Stomach (tissue), 8 donors: ENCODE measurements at regions not wholly inside any gene's neighbourhood (a gene's known extent, or its start where the extent isn't known, plus 50 kb on each side); places are given as distances from the start of the nearest gene placed in this dataset.

Source experiments
- DNase-seq, 2 donors: peaks; one replicate each; pipeline versions ENCODE4 v3.0.0 to v3.0.0-alpha.2; 2013 to 2019
- H3K27ac ChIP-seq, 5 donors: fragments of 200-600 bp in 4 of 5; sonication (generic) in 4 of 5; one replicate each; pipeline ENCODE4 v1.5.1; 2013 to 2019; ENCODE audit warnings: mild to moderate bottlenecking in 1 of 5, moderate library complexity in 1 of 5
- H3K27me3 ChIP-seq, 3 donors: fragments of 200-600 bp; sonication (generic); one replicate each; pipeline ENCODE4 v1.5.1; 2017 to 2019; ENCODE audit warnings: mixed run types in 1 of 3
- H3K36me3 ChIP-seq, 4 donors: fragments of 200-600 bp; sonication (generic); 1 replicate in 3 of 4; 2 replicates in 1 of 4; pipeline ENCODE4 v1.5.1; 2016 to 2019
- H3K4me1 ChIP-seq, 4 donors: fragments of 200-600 bp; sonication (generic); one replicate each; pipeline ENCODE4 v1.5.1; 2016 to 2019
- H3K4me3 ChIP-seq, 4 donors: fragments of 200-600 bp; sonication (generic) in 3 of 4; one replicate each; pipeline ENCODE4 v1.5.1; 2016 to 2019; ENCODE audit warnings: mild to moderate bottlenecking in 1 of 4
- H3K9me3 ChIP-seq, 4 donors: fragments of 200-600 bp; sonication (generic); one replicate each; pipeline ENCODE4 v1.5.1; 2016 to 2019
- EP300 ChIP-seq: sonication (generic); formaldehyde crosslinking; IDR thresholded peaks from one replicate; pipeline ENCODE4 v1.6.1; 2017; ENCODE audit warnings: antibody characterized with exemption
- POLR2A ChIP-seq, 4 donors: fragments of 450-650 bp; IDR thresholded peaks; one replicate each; pipeline ENCODE4 v1.6.1; 2016; ENCODE audit warnings: antibody characterized with exemption in 4 of 4, control low read depth in 2 of 4, mild to moderate bottlenecking in 1 of 4, moderate library complexity in 1 of 4
- POLR2AphosphoS5 ChIP-seq, 3 donors: sonication (generic); formaldehyde crosslinking; IDR thresholded peaks; one replicate each; pipeline ENCODE4 v1.6.1; 2016; ENCODE audit warnings: antibody characterized with exemption in 3 of 3
- WGBS, 5 donors: extraction: QIAGEN DNeasy Blood & Tissue Kit in 3 of 5; methylation state at CpG; one replicate each; pipeline versions ENCODE4 v1.1.5 to v1.1.7; 2013 to 2018; 5-methylcytosine and 5-hydroxymethylcytosine counted together
- intact Hi-C: fragments of 100-400 bp; cut with DNase I; formaldehyde crosslinking; loops from one replicate; pipeline ENCODE4 v1.15.1; 2023; ENCODE audit warnings: low total_unique reads
- TF ChIP-seq, protein P1 (sequence below), 7 experiments: fragments of 450-650 bp in 4 of 7; fragments of 200-600 bp in 3 of 7; sonication (generic) in 3 of 7; IDR thresholded peaks; one replicate each; pipeline ENCODE4 v1.5.1; 2016 to 2019; ENCODE audit warnings: antibody characterized with exemption in 7 of 7, control low read depth in 2 of 7, mild to moderate bottlenecking in 1 of 7
- donor health status: healthy with polysubstance abuse.
- donor health status: Bipolar disorder and iron deficiency.
- donor health status: healthy.

- WGBS, 5 donors: 85 to 95% (median 92%) methylated on average over 1 of the region's 1 CpG
- no peak overlapping the region for H3K4me3 ChIP-seq
- peaks cover 0 to 11% (median 4%) of the 10 kb centered on the region in 4 donors for H3K4me1 ChIP-seq
- no peak for TF ChIP-seq POLR2AphosphoS5 (IDR thresholded peaks at IDR 0.05)
- TF ChIP-seq, protein P1, sequence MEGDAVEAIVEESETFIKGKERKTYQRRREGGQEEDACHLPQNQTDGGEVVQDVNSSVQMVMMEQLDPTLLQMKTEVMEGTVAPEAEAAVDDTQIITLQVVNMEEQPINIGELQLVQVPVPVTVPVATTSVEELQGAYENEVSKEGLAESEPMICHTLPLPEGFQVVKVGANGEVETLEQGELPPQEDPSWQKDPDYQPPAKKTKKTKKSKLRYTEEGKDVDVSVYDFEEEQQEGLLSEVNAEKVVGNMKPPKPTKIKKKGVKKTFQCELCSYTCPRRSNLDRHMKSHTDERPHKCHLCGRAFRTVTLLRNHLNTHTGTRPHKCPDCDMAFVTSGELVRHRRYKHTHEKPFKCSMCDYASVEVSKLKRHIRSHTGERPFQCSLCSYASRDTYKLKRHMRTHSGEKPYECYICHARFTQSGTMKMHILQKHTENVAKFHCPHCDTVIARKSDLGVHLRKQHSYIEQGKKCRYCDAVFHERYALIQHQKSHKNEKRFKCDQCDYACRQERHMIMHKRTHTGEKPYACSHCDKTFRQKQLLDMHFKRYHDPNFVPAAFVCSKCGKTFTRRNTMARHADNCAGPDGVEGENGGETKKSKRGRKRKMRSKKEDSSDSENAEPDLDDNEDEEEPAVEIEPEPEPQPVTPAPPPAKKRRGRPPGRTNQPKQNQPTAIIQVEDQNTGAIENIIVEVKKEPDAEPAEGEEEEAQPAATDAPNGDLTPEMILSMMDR (IDR thresholded peaks at IDR 0.05): no peak
- no peak for TF ChIP-seq EP300
- TF ChIP-seq POLR2A (IDR thresholded peaks at IDR 0.05): no peak
- no peak overlapping the region for H3K27ac ChIP-seq
- no peak for DNase-seq
- no peaks in the 10 kb centered on the region for H3K9me3 ChIP-seq
- H3K27me3 ChIP-seq: no peaks in the 10 kb centered on the region
- intact Hi-C loops: no loop called here
- no peaks in the 10 kb centered on the region for H3K36me3 ChIP-seq
These were observed 232.3 kb downstream of the PRL start for GRCh38 chr6:22064558-22064957.

DNA sequence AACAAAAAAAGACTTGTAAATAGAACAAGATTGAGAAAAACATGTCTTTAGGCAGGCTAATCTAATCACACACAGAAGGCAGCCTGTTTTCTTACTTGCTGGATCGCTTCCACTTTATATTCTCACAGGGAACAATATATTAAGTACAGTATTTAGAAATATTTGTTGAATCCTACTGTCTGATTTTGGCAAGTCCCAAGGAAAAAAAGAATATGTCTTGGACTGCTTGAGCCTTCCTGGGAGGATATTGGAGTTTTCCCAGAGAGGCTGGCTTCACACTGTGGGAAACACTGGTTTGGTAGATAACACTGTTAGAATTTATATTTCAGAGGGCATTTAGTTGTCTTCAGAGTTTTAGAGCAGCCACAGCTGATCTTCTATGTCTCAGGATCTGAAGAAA, 229.7 kb downstream of the PRL start:
- intact Hi-C loops: no loop called here
- TF ChIP-seq EP300: no peak
- TF ChIP-seq, protein P1 (IDR thresholded peaks at IDR 0.05): no peak
- no peak for TF ChIP-seq POLR2A (IDR thresholded peaks at IDR 0.05)
- no peak for TF ChIP-seq POLR2AphosphoS5 (IDR thresholded peaks at IDR 0.05)
- H3K27ac ChIP-seq: no peak overlapping the region
- DNase-seq: peak in 1 of 2 donors; percentile 85
- 16 to 55% (median 29%) methylated on average over 1 of the region's 1 CpG for WGBS, 5 donors
- H3K9me3 ChIP-seq: no peaks in the 10 kb centered on the region
- no peaks in the 10 kb centered on the region for H3K36me3 ChIP-seq
- H3K27me3 ChIP-seq: no peaks in the 10 kb centered on the region
- H3K4me1 ChIP-seq: peaks cover 0 to 24% (median 11%) of the 10 kb centered on the region in 4 donors
- H3K4me3 ChIP-seq: no peak overlapping the region

DNA sequence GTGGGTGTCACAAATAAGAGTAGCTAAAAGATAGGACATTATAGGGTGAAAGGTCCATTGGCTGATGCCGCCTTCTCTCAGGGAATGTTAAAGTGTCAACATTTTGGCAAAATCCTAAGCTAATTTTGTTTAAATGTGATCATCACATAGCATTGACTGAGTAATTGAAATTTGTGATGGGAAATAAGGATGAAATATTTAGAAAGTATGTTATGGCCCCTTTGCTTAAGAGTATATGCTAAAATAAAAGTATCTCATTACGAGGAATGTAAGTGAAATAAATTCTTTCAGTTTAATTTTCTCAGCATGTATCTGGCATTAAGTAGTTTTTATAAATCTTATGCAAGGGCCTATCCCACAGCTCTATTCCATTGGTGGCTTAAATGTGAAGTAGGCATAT, 229.2 kb downstream of the PRL start:
- H3K9me3 ChIP-seq: no peaks in the 10 kb centered on the region
- intact Hi-C loops: no loop called here
- H3K27ac ChIP-seq: no peak overlapping the region
- no peaks in the 10 kb centered on the region for H3K36me3 ChIP-seq
- WGBS, 5 donors: 86 to 96% (median 91%) methylated on average over 2 of the region's 2 CpGs
- TF ChIP-seq POLR2A (IDR thresholded peaks at IDR 0.05) (no peak), POLR2AphosphoS5 (IDR thresholded peaks at IDR 0.05) (no peak), EP300 (no peak)
- TF ChIP-seq, protein P1 (IDR thresholded peaks at IDR 0.05): no peak
- peaks cover 0 to 22% (median 11%) of the 10 kb centered on the region in 4 donors for H3K4me1 ChIP-seq
- no peak overlapping the region for H3K4me3 ChIP-seq
- H3K27me3 ChIP-seq: no peaks in the 10 kb centered on the region
- peak in 1 of 2 donors; percentile 29 for DNase-seq

DNA sequence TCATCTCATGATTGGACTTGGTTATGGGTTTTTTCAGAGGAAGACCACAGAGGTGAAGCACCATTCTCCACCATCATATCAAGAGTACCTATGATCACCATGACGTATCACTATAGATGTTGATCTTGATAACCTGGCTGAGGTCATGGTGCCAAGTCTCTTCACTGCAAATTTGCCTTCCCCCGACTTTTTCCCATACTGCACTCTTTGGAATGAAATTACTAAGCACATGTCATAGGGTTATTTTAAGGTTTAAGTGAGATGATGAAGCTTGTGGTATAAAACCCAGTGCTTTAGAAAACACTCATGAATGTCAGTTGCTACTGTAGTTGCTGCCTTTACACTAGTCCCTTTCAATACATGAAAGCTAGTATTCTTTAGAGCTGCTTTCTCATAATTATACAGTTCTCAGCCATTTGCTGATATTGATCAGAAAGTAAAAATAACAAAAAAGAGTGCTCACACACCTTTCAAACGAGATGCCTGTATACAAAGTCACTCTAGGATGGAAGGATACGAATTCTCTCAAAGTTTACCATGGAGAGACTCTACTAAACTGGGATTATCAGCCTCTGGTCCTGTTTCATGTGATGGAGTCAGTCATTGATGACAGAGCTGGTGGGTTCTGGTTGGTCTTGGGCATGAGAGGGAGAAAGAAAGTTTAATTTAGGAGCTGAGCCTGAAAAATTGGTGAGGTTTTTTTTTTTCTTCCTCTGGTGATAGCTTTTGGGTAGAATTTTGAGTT, 228.1 kb downstream of the PRL start:
- no peak overlapping the region for H3K4me3 ChIP-seq
- 72 to 75% (median 74%) methylated on average over 4 of the region's 4 CpGs for WGBS, 5 donors
- H3K9me3 ChIP-seq: no peaks in the 10 kb centered on the region
- DNase-seq: no peak
- H3K36me3 ChIP-seq: no peaks in the 10 kb centered on the region
- intact Hi-C loops: no loop called here
- peaks cover 0 to 22% (median 11%) of the 10 kb centered on the region in 4 donors for H3K4me1 ChIP-seq
- H3K27me3 ChIP-seq: no peaks in the 10 kb centered on the region
- TF ChIP-seq, protein P1 (IDR thresholded peaks at IDR 0.05): no peak
- TF ChIP-seq POLR2A (IDR thresholded peaks at IDR 0.05) (no peak), EP300 (no peak), POLR2AphosphoS5 (IDR thresholded peaks at IDR 0.05) (no peak)
- peak overlapping the region in 1 of 5 donors; percentile 47 for H3K27ac ChIP-seq
